Neural progenitor cell (in vitro differentiated cells): ENCODE measurements at regions not wholly inside any gene's neighbourhood (a gene's known extent, or its start where the extent isn't known, plus 50 kb on each side); places are given as distances from the start of the nearest gene placed in this dataset.

Experiments
- CTCF ChIP-seq: fragments of 200-600 bp; sonication (generic); IDR thresholded peaks from 2 replicates; pipeline ENCODE4 v1.5.1; 2017; ENCODE audit warnings: antibody characterized with exemption, mild to moderate bottlenecking
- EZH2 ChIP-seq: fragments of 200-600 bp; sonication (generic); IDR thresholded peaks from 2 replicates; pipeline ENCODE4 v1.6.1; 2017; ENCODE audit warnings: antibody characterized with exemption, mild to moderate bottlenecking, moderate library complexity

DNA sequence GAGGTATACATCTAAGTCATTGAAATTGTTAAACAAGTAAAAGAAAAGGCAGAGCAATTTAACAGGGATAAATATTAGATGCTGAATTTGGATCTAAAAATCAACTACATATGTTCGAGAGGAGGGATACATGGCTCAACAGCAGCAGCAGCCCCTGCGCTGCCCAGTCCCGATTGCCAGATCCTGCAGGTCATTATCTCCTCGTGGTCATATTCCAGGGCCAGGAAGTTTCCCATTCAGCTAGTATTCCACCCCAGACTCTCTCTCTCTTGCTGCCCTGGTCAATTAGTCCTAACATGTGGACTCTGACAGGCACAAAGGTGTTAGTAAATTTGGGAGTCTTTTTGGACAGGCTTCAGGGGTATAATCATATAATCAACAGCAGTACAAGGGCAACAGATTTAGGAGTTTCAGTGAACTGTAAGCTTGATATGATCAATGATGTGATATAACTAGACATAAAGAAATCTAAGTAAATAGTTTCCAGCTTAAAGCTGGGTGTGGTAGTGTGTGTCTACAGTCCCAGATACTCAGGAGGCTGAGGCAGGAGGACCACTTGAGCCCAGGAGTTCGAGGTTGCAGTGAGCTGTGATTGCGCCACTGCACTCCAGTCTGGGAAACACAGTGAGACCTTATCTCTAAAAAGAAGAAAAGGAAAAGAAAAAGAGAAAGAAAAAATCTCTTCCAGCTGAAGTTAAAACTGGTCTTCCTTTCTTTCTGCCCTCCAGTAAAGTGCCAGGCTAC lies 96.5 kb upstream of the MED13 start:
- TF ChIP-seq CTCF: no peak
- TF ChIP-seq EZH2: no peak
